ENCODE measurements at regions not wholly inside any gene's neighbourhood (a gene's known extent, or its start where the extent isn't known, plus 50 kb on each side); places are given as distances from the start of the nearest gene placed in this dataset.

- Histone ChIP-seq H4K20me1 (ENCODE audit: control insufficient read depth, insufficient read depth, low read depth, low read length) (no peaks in the 10 kb centered on the region), H3K4me3 (ENCODE audit: low read length) (no peak overlapping the region), H3K4me2 (ENCODE audit: low read length) (no peak overlapping the region), H3K27me3 (ENCODE audit: control insufficient read depth, low read length) (no peaks in the 10 kb centered on the region), H3K27ac (ENCODE audit: low read depth, low read length) (no peak overlapping the region), H3K9me3 (ENCODE audit: control insufficient read depth, insufficient read depth, low read length) (peaks cover 6% of the 10 kb centered on the region; the same call in 1 of the 2 replicates), H3K9me2 (replicated peaks; ENCODE audit: control insufficient read depth, low read length) (no peaks in the 10 kb centered on the region), H3K4me1 (ENCODE audit: control insufficient read depth, low read length) (no peaks in the 10 kb centered on the region), H3K36me3 (ENCODE audit: control insufficient read depth, low read length) (no peaks in the 10 kb centered on the region), H3K79me2 (ENCODE audit: control insufficient read depth, low read length) (no peaks in the 10 kb centered on the region), H3F3A (ENCODE audit: control insufficient read depth, insufficient read depth) (no peaks in the 10 kb centered on the region)
- TF ChIP-seq EZH2phosphoT487 (IDR thresholded peaks at IDR 0.05; ENCODE audit: borderline replicate concordance, low read length) (no peak), CTCF (IDR thresholded peaks at IDR 0.05; ENCODE audit: low read depth, low read length, poor library complexity, severe bottlenecking) (no peak)
Observed at GRCh38 chr13:60869941-60870613, 473.1 kb downstream of the TDRD3 start.

GRCh38 chr13:60869225-60869624 is 472.2 kb downstream of the TDRD3 start:
- no peak for TF ChIP-seq EZH2phosphoT487 (IDR thresholded peaks at IDR 0.05; ENCODE audit: borderline replicate concordance, low read length)
- TF ChIP-seq CTCF (IDR thresholded peaks at IDR 0.05; ENCODE audit: low read depth, low read length, poor library complexity, severe bottlenecking) = no peak
- H3K79me2 ChIP-seq (ENCODE audit: control insufficient read depth, low read length) = no peaks in the 10 kb centered on the region
- H3K4me3 ChIP-seq (ENCODE audit: low read length) = no peak overlapping the region
- no peaks in the 10 kb centered on the region for H3K27me3 ChIP-seq (ENCODE audit: control insufficient read depth, low read length)
- peaks cover 6% of the 10 kb centered on the region; the same call in 1 of the 2 replicates for H3K9me3 ChIP-seq (ENCODE audit: control insufficient read depth, insufficient read depth, low read length)
- no peak overlapping the region for H3K4me2 ChIP-seq (ENCODE audit: low read length)
- H4K20me1 ChIP-seq (ENCODE audit: control insufficient read depth, insufficient read depth, low read depth, low read length) = no peaks in the 10 kb centered on the region
- H3F3A ChIP-seq (ENCODE audit: control insufficient read depth, insufficient read depth) = no peaks in the 10 kb centered on the region
- H3K36me3 ChIP-seq (ENCODE audit: control insufficient read depth, low read length) = no peaks in the 10 kb centered on the region
- no peaks in the 10 kb centered on the region for H3K4me1 ChIP-seq (ENCODE audit: control insufficient read depth, low read length)
- no peaks in the 10 kb centered on the region for H3K9me2 ChIP-seq (replicated peaks; ENCODE audit: control insufficient read depth, low read length)
- H3K27ac ChIP-seq (ENCODE audit: low read depth, low read length) = no peak overlapping the region

GRCh38 chr13:60862036-60862435 is 465.0 kb downstream of the TDRD3 start:
- Histone ChIP-seq H3K9me3 (ENCODE audit: control insufficient read depth, insufficient read depth, low read length) (no peaks in the 10 kb centered on the region), H3K9me2 (replicated peaks; ENCODE audit: control insufficient read depth, low read length) (no peaks in the 10 kb centered on the region), H3K27ac (ENCODE audit: low read depth, low read length) (no peak overlapping the region), H3K79me2 (ENCODE audit: control insufficient read depth, low read length) (no peaks in the 10 kb centered on the region), H4K20me1 (ENCODE audit: control insufficient read depth, insufficient read depth, low read depth, low read length) (no peaks in the 10 kb centered on the region), H3K36me3 (ENCODE audit: control insufficient read depth, low read length) (no peaks in the 10 kb centered on the region), H3F3A (ENCODE audit: control insufficient read depth, insufficient read depth) (no peaks in the 10 kb centered on the region), H3K4me3 (ENCODE audit: low read length) (no peak overlapping the region), H3K4me2 (ENCODE audit: low read length) (no peak overlapping the region), H3K27me3 (ENCODE audit: control insufficient read depth, low read length) (no peaks in the 10 kb centered on the region), H3K4me1 (ENCODE audit: control insufficient read depth, low read length) (no peaks in the 10 kb centered on the region)
- TF ChIP-seq CTCF (IDR thresholded peaks at IDR 0.05; ENCODE audit: low read depth, low read length, poor library complexity, severe bottlenecking) (no peak), EZH2phosphoT487 (IDR thresholded peaks at IDR 0.05; ENCODE audit: borderline replicate concordance, low read length) (no peak)

Data from DOHH2 (cell line).